WI38 (cell line): ENCODE measurements at regions not wholly inside any gene's neighbourhood (a gene's known extent, or its start where the extent isn't known, plus 50 kb on each side); places are given as distances from the start of the nearest gene placed in this dataset.

ENCODE experiments used
- H3K4me3 ChIP-seq: 2 replicates; pipeline ENCODE4 v1.5.1; 2011; ENCODE audit warnings: low read depth, mild to moderate bottlenecking, control low read depth, low read length
- TF ChIP-seq, protein P1 (sequence below): IDR thresholded peaks from 2 replicates; pipeline ENCODE4 v1.5.1; 2012; ENCODE audit warnings: low read depth, mild to moderate bottlenecking, control low read depth, low read length

DNA sequence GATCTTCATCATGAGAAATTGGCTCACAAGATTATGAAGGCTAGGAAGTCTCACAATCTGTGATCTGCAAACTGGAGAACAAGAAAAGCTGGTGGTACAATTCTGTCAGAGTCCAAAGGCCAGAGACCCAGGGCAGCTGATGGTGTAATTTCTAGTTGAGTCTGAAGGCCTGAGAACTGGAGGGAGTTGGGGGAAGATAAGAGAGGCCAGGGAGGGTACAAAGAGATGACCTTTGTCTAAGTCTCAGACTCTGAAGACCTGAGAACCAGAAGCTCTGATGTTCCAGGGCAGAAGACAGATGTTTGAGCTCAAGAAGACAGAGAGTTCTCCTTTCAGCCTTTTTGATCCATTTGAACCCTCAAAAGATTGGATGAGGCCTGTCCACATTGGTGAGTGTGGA is 280.6 kb downstream of the HDGFL1 start:
- TF ChIP-seq, protein P1, sequence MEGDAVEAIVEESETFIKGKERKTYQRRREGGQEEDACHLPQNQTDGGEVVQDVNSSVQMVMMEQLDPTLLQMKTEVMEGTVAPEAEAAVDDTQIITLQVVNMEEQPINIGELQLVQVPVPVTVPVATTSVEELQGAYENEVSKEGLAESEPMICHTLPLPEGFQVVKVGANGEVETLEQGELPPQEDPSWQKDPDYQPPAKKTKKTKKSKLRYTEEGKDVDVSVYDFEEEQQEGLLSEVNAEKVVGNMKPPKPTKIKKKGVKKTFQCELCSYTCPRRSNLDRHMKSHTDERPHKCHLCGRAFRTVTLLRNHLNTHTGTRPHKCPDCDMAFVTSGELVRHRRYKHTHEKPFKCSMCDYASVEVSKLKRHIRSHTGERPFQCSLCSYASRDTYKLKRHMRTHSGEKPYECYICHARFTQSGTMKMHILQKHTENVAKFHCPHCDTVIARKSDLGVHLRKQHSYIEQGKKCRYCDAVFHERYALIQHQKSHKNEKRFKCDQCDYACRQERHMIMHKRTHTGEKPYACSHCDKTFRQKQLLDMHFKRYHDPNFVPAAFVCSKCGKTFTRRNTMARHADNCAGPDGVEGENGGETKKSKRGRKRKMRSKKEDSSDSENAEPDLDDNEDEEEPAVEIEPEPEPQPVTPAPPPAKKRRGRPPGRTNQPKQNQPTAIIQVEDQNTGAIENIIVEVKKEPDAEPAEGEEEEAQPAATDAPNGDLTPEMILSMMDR: no peak
- no peak overlapping the region for H3K4me3 ChIP-seq

DNA sequence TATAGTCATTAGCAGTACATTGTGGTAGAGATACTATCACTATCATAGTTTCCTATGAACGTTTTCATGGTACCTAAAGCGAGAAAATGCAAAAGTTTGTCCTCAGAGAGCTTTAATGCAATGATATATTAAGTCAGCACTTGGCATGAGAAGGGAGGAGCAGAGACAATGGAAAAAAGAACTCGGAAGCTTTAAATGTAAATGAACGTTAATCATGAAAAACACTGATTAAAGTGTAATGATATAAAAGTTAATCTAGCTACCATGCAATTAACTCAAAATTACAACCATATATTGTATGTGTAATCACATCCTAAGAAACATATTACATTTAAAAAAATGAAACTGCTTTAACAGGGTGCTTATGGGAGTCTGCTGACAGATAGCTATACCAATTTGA is 282.7 kb downstream of the HDGFL1 start:
- TF ChIP-seq, protein P1: no peak
- no peak overlapping the region for H3K4me3 ChIP-seq

DNA sequence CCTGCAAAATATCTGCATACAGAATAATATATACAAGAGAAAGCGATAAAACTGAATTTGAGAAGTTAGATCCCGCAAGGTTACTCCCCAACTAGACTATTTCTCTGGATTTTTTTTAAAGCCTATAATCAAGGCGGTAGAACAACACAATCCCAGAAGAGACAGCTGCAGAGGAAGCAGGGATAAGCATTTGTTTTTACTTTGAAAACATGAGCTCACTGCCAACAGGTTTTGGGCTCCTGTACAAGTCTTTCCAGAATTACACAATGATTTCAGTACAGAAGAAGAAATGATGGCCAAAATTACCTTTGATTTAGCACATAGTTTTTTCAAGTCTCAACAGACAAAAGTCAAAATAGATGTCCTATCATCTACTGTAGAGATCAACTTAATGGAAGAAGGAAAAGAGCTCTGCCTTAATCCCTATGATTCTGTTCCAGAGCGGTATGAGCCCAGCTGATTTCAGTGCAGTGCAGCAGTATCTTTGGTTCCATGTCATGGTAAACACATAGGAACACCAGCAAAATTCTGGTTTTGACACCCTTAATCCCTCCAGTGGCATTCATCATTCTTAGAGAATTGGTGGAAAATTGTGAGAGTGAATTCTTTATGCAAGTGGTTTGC is 304.3 kb downstream of the HDGFL1 start:
- no peak overlapping the region for H3K4me3 ChIP-seq
- TF ChIP-seq, protein P1: no peak

DNA sequence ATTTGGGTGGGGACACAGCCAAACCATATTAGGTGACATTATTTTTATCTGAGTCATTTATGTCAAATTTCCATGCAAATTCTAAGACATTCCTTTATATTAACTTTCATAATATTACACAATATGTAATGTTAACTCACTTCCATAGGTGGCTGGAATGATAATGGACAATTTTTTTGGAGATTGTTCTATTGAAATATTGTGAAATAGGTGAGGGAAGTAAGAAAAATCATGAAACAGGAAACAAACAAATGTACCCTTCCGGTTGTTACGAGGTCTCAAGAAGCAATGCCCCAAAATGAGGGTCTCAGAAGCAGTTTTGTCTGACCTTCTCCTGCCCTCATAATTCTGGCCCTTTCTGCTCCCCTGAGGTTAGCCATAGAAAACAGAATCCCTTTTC is 306.5 kb downstream of the HDGFL1 start:
- H3K4me3 ChIP-seq: no peak overlapping the region
- TF ChIP-seq, protein P1: no peak

DNA sequence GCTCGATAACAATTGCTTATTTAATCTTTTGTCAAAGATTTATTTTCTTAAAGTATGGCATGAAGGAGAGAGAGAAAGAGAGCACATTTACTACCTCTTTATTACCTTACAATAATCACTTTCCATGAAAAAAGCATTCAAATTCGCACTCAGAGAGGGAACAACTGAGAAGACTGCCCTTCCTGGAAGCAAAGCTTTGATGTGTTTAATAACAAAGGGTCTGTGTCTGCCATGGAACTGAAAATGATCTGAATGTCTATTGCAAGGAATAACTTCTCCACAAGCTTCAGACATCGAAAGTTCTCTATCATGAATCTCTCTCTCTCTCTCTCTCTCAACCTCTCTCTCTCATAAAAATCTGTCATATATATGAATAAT is 308.9 kb downstream of the HDGFL1 start:
- H3K4me3 ChIP-seq: no peak overlapping the region
- TF ChIP-seq, protein P1: no peak

DNA sequence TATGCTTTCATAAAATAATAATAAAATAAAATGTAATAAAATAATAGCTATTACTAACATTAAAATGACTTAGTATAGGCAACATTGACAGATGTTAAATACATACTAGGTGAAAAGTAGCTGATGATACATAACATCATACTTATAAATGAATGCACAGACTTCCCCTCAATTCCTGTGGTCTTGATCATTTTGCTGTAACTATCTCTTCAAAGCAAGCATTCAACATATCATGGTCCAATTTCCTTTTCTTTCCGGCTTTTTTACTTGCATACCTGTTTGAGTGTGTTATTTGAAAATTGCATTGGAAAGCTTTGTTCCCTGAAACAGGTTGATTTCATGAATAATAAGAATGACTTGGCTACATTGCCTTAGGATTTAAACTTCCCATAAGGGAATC is 309.3 kb downstream of the HDGFL1 start:
- TF ChIP-seq, protein P1: no peak
- H3K4me3 ChIP-seq: no peak overlapping the region

DNA sequence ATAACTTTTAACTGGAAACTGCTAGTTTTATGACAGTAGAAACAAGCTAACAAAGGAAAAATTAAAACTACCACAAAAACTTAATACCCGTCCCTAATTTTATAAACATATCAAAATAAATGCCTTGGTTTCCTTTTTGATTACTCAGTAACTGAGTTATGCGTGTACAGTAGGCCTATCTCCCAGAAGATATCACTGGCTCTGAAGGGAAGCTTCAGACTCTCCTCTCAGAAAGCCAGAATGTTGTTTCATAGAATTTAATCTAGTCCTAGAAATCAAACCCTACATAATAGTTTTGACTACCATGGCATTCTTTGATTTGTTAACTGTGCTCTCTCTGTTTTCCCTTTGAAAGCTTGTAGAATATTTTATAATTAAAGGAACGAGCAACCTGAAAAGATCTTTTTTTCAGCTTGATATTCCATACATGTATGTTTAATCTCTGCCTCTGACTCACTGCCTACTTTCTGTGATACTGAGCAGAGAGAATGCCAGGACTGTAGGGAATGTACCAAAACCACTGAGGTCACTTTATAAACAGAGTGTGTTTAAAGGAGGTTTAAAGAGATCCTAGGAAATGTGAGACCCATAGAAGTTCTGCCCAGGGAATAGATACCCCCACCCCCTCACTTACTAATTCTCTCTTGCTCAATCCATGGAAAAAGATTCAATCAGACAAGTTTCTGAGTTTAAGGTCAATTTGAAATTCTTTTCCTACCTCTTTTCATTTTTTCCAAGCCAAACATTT is 311.5 kb downstream of the HDGFL1 start:
- TF ChIP-seq, protein P1: no peak
- H3K4me3 ChIP-seq: no peak overlapping the region
